ENCODE measurements at regions not wholly inside any gene's neighbourhood (a gene's known extent, or its start where the extent isn't known, plus 50 kb on each side); places are given as distances from the start of the nearest gene placed in this dataset.

- in situ Hi-C loops (cut with MboI; ENCODE audit: low sequenced_read_pairs), result no loop called here
Observed at GRCh38 chr6:4620284-4621151, 155.7 kb upstream of the CDYL start.

- in situ Hi-C loops (cut with MboI; ENCODE audit: low sequenced_read_pairs), result no loop called here
Observed at GRCh38 chr6:4616311-4616710, 159.9 kb upstream of the CDYL start.

- in situ Hi-C loops (cut with MboI; ENCODE audit: low sequenced_read_pairs), result no loop called here
Observed at GRCh38 chr6:4615891-4616290, 160.3 kb upstream of the CDYL start.

- in situ Hi-C loops (cut with MboI; ENCODE audit: low sequenced_read_pairs), result no loop called here
Observed at GRCh38 chr6:4615231-4615630, 161.0 kb upstream of the CDYL start.

- in situ Hi-C loops (cut with MboI; ENCODE audit: low sequenced_read_pairs), result no loop called here
Observed at GRCh38 chr6:4614637-4615036, 161.6 kb upstream of the CDYL start.

GRCh38 chr6:4613795-4614194 is 162.4 kb upstream of the CDYL start:
- in situ Hi-C loops (cut with MboI; ENCODE audit: low sequenced_read_pairs), result no loop called here

- in situ Hi-C loops (cut with MboI; ENCODE audit: low sequenced_read_pairs), result no loop called here
Observed at GRCh38 chr6:4613381-4613780, 162.8 kb upstream of the CDYL start.

- in situ Hi-C loops (cut with MboI; ENCODE audit: low sequenced_read_pairs), result no loop called here
Observed at GRCh38 chr6:4612636-4613171, 163.5 kb upstream of the CDYL start.

- in situ Hi-C loops (cut with MboI; ENCODE audit: low sequenced_read_pairs), result no loop called here
Observed at GRCh38 chr6:4611429-4612129, 164.6 kb upstream of the CDYL start.

GRCh38 chr6:4610256-4610655 is 165.9 kb upstream of the CDYL start:
- in situ Hi-C loops (cut with MboI; ENCODE audit: low sequenced_read_pairs), result no loop called here

- in situ Hi-C loops (cut with MboI; ENCODE audit: low sequenced_read_pairs), result no loop called here
Observed at GRCh38 chr6:4608361-4609115, 167.7 kb upstream of the CDYL start.

- in situ Hi-C loops (cut with MboI; ENCODE audit: low sequenced_read_pairs), result no loop called here
Observed at GRCh38 chr6:4607793-4608192, 168.4 kb upstream of the CDYL start.

GRCh38 chr6:4606821-4607704 is 169.1 kb upstream of the CDYL start:
- in situ Hi-C loops (cut with MboI; ENCODE audit: low sequenced_read_pairs), result no loop called here

- in situ Hi-C loops (cut with MboI; ENCODE audit: low sequenced_read_pairs), result no loop called here
Observed at GRCh38 chr6:4606016-4606415, 170.2 kb upstream of the CDYL start.

- in situ Hi-C loops (cut with MboI; ENCODE audit: low sequenced_read_pairs), result no loop called here
Observed at GRCh38 chr6:4603856-4604369, 172.3 kb upstream of the CDYL start.

GRCh38 chr6:4603291-4603690 is 172.9 kb upstream of the CDYL start:
- in situ Hi-C loops (cut with MboI; ENCODE audit: low sequenced_read_pairs), result no loop called here

GRCh38 chr6:4599924-4600323 is 176.3 kb upstream of the CDYL start:
- in situ Hi-C loops (cut with MboI; ENCODE audit: low sequenced_read_pairs), result no loop called here

GRCh38 chr6:4598384-4598995 is 177.7 kb upstream of the CDYL start:
- in situ Hi-C loops (cut with MboI; ENCODE audit: low sequenced_read_pairs), result no loop called here

GRCh38 chr6:4593951-4594350 is 182.3 kb upstream of the CDYL start:
- in situ Hi-C loops (cut with MboI; ENCODE audit: low sequenced_read_pairs), result no loop called here

GRCh38 chr6:4592026-4592425 is 184.2 kb upstream of the CDYL start:
- in situ Hi-C loops (cut with MboI; ENCODE audit: low sequenced_read_pairs), result no loop called here
